Daoy (cell line): ENCODE measurements at regions not wholly inside any gene's neighbourhood (a gene's known extent, or its start where the extent isn't known, plus 50 kb on each side); places are given as distances from the start of the nearest gene placed in this dataset.

Source experiments
- DNase-seq: peaks from one replicate; pipeline ENCODE4 v3.0.0-alpha.2; 2015; ENCODE audit warnings: low read depth

DNA sequence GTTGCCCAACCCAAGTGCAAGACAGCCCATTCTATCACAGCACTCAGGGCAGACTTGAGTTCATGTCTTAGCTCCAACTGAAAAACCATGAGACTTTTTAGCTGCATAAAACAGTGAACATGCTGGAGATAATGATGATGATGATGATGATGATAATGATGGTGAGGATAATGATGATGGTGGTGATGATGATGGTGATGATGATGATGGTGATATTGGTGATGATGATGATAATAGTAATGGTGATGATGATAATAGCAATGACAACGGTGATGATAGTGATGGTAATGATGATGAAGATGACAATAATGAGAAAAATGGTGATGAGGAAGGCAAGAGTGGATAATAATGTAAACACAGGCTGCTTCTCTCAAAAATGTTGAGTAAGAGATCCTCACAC lies 576.2 kb downstream of the BCL11B start:
- DNase-seq, result no peak

DNA sequence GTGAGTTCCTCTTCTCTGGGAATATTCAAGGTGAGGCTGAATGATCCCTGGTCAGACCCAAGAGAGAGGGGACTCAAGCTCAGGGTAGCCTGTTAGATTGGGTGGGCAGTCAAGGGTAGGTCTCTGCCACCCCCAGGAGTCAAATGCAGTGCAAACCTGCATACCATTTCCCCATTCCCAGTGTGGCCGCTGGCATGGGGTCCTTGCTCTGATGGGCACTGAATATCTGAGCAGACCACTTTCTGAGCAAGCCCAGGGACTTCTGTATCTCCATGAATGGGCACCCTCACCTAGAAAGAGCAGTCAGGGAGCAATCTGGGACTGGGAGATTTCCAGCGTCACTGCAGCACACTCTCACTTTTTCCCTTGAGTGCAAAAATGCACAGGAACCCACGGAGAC lies 573.7 kb downstream of the BCL11B start:
- DNase-seq, result no peak

DNA sequence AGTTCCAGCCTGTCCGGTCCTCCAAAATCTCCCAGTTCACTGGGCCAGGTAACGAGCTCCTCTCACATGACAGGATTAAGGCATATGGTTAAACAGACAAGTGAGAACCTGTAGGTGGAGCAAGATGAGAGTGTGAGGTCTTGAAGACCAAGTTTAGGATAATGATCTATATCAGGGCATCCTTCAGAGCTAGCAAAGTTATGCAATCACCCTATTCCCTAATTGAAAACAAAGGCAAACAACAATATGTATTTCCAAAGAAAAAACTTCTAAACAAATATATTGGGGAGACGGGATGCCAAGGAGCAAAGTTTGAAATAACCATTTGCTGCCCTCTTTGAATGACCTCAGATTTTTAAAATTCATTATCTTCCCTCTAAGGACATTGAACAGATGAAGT lies 571.2 kb downstream of the BCL11B start:
- DNase-seq, result no peak

DNA sequence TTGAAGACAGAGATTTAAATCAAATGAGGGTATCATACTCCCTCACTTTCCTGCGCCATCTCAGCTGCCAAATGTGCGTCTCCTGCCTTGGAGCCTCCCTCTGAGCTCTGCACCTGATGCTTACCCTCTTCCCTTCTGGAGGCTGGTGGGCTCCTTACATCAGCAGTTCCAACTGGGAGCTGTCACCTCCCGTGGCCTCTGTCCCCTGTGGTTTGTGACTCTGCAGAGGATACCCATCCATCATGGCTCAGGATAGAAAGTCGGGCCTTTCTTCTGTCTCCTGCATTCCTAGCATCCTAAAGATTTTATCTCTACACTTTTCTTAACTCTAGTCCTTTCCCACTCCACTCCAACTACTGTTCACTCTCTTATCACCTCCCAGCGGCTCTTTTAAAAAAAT lies 570.6 kb downstream of the BCL11B start:
- DNase-seq, result no peak

DNA sequence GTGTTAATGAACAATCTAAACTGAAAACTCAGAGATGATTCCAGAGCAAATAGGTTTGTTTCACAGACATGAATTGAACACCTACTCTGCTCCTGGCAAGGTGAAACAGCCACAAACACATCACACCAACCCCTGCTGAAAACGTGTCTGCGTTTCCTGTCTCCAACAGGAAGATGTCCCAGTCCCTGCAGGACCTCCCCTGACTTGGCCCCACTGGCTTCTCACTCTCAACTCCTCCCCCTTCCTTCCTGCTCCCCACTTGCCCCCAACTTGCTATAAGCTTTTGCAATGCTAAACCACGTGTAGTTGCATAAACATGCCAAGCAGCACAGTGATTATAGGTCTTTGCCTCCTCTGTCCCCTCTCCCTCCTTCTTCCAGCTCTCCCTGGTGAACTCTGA lies 567.6 kb downstream of the BCL11B start:
- no peak for DNase-seq

DNA sequence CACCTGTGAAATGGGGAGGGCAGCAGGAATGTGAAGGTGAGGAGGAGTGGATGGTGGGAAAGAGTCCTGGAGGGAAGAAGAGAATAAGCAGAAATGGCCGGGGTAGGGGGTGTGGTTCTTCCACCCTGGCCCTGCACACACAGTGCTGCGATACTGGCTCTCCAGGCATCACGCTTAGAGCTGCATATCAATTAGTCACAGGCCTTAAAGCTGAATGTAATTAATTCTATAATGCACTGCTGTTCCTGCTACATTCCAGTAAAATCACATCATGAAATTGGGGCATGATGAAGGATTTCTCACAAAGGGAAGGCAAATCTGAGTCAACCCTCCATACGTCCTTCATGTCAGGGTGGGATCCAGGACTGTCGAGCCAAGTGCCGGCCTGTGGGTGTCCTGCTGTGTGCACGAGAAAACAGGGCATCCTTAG lies 566.1 kb downstream of the BCL11B start:
- peak; percentile 37 for DNase-seq

DNA sequence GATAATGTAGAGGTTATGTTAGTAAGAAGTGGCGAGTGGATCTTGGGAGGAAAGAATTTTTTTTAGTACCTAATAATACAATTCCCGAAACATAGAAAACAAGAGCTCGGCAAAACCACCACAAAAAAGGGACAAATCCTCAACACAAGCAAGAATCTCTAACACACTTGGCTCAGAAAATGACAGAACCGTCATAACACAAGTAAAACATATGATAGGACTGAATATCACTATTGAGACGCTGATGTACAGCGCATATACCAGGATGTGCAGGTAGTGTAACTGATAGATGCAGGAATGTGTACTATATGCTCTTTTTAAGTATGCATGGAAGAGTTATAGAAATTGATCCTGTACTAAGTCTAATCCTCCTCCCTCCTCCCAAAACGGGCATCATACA lies 564.5 kb downstream of the BCL11B start:
- DNase-seq, result no peak

DNA sequence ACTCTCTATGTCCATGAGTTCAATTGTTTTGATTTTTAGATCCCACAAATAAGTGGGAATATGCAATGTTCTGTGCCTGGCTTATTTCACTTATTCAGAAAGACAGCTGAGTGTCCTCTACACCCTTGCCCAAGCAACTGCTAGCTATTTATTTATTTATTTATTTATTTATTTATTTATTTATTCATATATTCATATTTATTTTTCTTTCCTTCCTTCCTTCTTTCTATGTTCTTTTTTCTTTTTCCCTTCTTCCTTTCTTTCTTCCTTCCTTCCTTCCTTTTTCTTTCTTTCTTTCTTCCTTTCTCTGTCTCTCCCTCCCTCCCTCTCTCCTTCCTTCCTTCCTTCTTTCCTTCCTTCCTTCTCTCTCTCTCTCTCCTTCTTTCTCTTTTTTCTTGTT lies 563.4 kb downstream of the BCL11B start:
- DNase-seq, result no peak

DNA sequence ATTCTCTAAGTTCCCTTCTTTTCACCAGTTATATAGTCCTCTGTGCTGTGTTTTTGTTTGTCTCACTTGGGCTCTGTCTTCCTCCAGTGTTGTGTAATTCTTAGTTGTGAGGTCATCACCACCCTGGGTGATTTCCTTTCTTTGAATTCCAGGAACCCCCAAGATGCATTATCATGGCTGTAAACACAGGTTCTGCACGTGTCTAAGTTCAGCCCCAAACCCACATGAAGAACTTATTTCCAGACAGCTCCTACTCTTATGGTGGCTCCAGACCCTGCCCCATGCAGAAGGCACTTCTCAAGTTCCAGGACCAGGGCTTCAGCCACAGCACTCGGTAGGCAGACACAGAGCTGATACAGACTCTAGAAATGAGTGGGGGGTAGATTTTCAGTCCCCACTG lies 560.5 kb downstream of the BCL11B start:
- peak; percentile 25 for DNase-seq

DNA sequence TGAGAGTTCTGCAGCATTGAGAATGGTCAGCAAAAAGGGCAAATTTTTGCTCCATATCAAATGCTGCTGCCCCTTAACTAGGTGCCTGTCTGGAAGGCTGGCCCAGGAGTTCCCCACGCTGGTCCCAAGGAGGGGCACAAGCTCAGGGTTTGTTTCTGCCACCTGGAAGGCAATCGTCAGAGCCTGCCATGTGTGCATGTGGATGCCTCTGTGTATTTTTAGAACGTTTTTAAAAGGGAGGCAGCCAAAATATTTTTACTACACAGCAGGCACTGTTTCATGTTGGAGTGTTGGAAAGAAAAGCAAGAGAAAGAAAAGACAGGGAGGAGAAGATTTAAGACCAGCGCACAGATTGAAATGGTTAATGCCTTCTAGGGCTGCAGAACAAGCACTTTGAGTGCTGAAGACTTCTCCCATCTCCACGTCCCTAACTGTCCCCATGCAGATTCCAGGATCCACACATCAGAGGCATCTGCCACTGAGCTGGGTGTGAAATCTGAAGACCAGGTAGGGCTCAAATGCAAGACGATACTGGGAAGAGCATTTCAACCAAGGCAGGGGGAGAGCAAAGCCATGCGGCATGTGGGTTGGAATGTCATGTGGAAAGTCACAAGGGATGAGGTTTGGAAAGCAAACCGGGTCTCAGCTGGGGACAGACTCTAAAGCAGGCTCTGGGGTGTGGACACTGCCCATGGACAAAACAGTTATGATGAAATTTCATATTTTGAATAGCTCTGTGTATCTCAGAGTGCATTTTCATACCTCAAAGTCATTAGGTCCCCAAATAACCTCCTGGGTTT lies 557.2 kb downstream of the BCL11B start:
- no peak for DNase-seq

DNA sequence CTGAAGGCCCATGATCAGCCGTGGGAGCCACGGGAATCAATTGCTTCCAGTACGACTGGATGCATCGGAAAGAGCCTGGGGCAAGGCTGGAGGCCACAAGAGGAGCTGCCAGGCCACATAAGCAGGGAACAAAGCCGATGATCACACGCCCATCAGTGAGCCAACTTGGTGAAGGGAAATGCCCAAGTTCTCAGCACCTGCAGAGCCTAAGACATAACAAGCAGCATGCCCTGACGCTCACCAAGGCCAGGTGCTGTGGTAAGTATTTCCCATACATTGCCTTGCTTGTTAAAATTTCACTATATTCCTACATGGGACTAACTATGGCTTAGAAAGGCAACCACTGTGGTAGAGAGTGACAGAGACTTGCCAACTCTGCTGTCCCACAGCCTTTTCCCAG lies 555.9 kb downstream of the BCL11B start:
- DNase-seq, result no peak

DNA sequence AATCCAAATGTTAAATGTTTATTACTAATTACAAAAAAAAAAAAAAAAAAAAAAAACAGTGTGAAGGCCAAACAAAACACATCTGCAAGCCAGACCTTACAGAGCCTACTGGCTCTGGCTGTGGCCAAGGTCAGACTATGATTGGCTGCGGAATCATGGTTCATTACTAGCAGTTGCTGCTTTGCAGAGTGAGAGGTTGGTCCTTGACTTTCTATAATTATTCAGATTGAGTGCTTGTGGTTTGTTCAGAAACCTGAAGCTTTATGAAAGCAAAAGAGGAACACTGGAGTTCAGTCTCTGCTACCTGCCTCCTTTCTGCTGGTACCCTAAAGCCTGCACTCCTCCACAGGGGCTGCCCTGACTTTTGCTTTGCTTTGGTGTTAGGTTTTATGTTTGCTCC lies 550.9 kb downstream of the BCL11B start:
- no peak for DNase-seq

DNA sequence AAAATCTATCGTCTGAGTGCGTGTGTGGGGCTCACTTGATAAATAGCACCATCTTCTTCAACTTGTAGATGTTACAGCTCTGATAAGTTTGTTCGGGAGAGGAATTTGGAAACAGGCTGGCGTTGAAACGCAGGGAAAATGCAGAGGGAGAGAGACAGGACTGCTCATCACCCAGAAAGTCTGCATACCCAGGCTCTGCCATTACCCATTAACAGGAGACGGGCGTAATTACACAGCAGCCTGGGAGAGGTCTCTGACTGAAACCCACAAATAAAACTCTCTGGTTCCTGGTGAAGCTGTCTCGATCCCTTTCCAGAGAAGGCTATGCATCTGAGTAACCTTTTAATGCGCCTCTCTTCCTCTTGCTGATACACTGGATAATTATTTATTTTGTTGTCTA lies 547.3 kb downstream of the BCL11B start:
- no peak for DNase-seq

DNA sequence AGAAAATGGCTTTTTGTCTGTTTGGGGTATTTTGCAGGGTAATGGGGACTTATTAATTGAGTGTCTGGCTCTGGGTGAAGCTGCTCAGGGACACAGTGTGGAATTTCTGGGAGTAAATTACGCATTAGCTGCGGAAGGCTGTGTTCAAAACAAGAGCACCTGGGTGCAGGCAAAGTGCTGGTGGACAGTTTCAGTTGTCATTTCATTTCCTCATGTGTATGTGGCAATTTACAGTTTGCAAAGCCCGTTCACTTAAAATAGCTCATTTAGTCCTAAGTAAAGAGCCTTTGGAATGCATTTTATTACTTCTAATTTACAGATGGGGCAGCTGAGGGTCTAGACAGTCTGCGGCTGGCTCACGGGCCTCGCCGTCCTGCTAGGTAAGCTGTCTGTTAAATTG lies 546.8 kb downstream of the BCL11B start:
- no peak for DNase-seq

DNA sequence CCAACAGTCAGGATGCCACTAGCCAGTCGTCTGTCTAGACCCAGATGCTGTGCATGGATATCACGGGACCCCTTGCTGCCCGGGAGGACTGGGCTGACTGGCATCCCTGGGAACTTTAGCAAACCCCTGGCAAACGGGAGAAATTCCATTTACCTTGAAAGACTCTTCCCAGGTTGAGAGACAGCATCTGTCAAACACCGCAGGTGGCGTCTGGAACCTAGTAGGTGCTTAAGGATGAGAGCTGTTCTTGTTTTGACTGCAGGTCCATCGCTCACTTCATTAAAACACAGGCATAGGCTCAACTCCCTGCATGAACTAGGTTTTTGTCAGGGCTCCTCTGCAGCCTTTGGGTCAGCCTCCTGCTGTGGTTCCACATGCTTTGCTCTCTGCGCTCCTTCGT lies 546.3 kb downstream of the BCL11B start:
- no peak for DNase-seq

DNA sequence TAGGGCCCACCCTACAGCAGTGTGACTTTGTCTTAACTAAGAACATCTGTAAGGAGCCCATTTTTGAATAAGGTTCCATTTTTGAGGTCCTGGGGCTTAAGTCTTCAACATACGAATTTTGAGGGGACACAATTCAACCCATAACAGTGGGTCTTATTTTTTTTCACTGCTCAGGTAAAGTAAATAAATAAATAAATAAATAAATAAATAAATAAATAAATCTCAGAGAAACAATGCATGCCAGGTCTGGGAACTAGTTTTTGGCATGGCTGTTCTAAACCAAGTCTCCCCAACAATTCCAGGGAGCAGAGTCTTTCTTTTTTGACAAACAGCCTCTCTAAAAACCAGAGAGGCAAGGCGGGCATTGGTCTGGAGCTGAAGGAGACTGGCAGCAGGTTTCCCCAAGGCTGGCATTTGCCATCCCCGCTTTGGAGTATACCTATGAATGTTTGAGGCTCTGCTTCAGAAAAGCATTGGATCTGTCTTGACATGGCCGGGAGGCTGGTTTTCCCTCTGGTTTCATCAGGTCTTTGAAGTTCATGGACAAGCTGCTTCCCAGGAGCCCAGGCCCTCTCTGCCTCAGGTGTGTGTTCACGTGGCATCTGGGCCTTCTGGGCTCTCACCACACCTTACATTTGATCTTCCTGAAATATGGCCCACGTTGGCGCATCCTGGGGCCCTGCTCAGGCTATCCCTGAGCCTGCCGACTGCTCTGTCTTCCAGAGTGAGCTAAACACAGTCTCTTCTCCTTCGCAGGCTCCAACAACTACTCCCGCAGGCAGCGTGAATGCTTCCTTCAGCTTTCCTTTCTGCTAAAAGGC lies 545.2 kb downstream of the BCL11B start:
- DNase-seq, result no peak

DNA sequence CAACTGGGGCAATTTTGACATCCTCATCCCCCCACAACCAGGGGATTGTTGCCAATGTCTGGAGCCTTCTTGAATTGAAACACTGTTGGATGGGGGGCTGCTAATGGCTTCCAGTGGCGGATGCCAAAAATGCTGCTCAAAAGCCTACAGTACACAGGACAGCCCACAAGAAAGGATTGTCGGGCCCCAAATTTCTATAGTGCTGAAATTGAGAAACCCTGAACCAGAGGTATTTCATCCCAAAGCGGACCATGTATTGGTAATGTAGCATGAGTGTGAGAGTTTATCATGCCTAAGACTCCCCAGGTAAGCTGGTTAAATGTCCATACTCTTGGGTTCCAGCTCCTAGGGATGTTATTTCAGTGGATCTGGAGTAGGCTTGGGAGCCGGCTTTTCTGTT lies 544.0 kb downstream of the BCL11B start:
- DNase-seq, result no peak

DNA sequence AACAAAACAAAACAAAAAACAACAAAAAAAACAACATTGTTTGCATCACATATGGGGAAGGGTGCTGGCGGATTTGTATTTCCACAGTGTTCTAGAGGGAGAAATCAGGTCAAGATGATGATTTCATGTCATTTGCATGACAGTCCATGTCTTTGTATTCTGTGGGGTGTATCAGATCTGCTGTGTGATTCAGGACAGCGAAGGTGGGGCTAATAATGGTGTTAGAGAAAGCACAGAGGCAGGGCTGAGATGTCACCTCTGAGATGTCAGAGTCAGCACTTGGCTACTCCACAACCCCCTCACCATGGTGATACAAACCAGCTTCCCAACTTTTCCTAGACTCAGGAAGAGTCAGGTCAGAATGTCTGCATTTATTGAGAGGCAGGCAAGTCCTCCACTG lies 543.2 kb downstream of the BCL11B start:
- DNase-seq, result no peak

DNA sequence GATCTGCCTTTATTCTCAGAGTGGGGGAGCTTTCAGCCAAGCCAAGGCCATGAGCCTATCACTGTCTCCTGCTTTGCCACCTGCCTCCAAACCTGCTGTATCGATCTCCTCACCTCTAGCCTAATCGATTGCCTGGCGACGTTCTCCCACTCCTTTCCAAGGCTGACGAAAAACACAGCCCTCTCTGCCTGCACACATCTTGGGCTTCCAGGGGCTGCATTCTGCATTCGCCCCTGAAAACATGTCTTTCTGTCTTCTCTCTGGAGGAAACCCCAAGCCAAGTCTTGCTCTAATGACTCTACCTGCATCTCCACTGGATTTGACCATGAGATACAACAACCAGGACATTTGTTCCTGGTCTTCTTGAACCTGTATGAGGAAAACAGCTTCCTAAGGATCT lies 540.7 kb downstream of the BCL11B start:
- DNase-seq, result no peak

DNA sequence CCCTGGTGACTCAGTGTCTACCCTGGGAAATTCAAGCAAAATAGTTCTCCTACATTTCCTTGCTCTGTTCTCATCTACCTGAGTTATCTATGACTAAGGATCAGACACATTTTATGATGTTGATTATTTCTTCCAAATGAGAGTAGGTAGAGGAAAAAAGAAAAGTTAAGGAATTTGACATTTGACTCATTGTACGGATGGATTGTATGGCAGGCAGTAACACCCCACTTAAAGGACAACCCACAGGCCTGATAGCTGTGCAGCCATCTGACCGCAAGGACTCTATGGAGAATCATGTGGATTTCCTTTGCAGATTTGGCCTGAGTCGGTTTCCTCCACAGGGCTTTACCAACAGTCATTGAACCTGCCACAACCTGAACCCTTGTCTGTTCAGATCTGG lies 540.3 kb downstream of the BCL11B start:
- no peak for DNase-seq

DNA sequence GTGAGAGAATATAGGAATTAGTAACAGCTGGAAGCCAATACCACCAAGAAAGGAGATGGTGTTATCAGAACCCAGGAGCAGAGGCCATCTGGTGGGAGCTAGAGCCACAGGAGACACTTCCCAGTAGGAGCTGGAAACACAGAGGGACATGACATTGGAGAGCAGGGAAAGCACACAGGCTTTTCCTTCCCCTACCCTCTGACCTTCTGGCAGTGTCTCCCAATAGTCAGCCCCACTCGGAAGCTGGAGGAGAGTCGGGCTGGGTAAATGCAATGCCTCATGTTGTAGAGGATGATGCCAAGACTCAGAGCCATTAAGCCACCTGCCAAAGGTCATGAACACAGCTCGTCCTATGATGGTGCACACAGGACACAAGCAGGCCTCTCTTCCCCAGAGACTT lies 538.5 kb downstream of the BCL11B start:
- no peak for DNase-seq

DNA sequence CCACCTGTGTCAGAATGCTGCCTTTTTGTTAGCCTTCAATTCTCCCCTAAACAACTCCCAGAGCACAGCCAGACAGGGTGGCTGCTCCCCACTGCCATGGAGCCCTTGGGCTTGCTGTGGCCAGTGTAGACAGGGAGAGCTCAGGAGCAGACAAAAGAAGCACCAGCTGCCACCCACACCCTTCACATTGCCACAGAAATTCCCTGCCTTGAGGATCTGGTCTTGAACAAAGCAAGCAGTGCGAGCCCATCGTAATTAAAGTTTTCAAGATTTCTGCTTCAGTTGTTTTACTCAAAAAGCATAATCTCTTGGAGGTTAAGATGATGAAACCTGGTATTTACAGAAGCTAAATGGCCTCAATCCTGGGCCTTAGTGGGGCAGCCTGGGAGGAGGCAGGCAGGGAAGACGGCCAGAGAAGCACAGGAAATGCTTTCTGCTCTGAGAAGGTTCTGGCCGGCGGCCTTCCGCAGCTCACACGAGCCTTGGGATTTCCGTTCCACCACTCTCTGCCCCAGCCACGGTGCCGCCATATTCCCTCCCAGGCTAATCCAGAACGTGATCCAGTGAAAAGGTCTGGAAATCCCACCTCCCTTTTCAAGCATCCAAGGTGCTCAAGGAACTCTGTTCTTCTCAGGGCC lies 535.2 kb downstream of the BCL11B start:
- DNase-seq, result peak; percentile 53

DNA sequence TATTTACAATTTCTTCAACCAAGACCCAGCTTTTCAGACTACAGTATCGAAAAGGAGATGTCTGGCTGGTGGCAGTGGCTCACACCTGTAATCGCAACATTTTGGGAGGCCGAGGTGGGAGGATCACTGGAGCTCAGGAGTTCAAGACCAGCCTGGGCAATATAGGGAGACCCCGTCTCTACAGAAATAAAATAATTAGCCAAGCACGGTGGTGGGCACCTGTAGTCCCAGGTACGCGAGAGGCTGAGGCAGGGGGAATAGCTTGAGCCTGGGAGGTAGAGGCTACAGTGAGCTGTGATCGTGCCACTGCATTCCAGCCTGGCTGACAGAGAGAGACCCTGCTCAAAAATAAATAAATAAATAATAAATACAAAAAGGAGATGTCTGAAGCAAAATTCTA lies 530.5 kb downstream of the BCL11B start:
- no peak for DNase-seq
